ENCODE measurements at regions not wholly inside any gene's neighbourhood (a gene's known extent, or its start where the extent isn't known, plus 50 kb on each side); places are given as distances from the start of the nearest gene placed in this dataset.

- Mint-ChIP-seq H3K9me3 (peaks cover 0 to 18% (median 3%) of the 10 kb centered on the region in 7 donors), H3K4me3 (no peak overlapping the region), H3K36me3 (no peaks in the 10 kb centered on the region), H3K27ac (no peak overlapping the region), H3K4me1 (no peaks in the 10 kb centered on the region), H3K27me3 (no peaks in the 10 kb centered on the region)
- Histone ChIP-seq H3K27me3 (ENCODE audit: control insufficient read depth, insufficient read depth, low read length) (no peaks in the 10 kb centered on the region), H3K9me3 (ENCODE audit: control insufficient read depth in 2 of 2, low read length in 2 of 2) (peaks cover 0 to 4% of the 10 kb centered on the region in 2 experiments), H3K36me3 (ENCODE audit: control insufficient read depth, insufficient read depth, low read length) (no peaks in the 10 kb centered on the region), H3K4me1 (ENCODE audit: control insufficient read depth, insufficient read depth, low read length, poor library complexity, severe bottlenecking) (no peaks in the 10 kb centered on the region), H3K27ac (ENCODE audit: insufficient read depth, low read length, poor library complexity, severe bottlenecking) (no peak overlapping the region), H3K4me3 (ENCODE audit: low read depth, low read length) (no peak overlapping the region)
- DNase-seq (no peak), ATAC-seq (ENCODE audit: low read depth in 2 of 2) (no peak)
Measured at GRCh38 chr11:109564241-109564640, 142.3 kb downstream of the C11orf87 start.

GRCh38 chr11:109582470-109582869 is 160.5 kb downstream of the C11orf87 start:
- H3K4me1 ChIP-seq (ENCODE audit: control insufficient read depth, insufficient read depth, low read length, poor library complexity, severe bottlenecking), result no peaks in the 10 kb centered on the region

DNA sequence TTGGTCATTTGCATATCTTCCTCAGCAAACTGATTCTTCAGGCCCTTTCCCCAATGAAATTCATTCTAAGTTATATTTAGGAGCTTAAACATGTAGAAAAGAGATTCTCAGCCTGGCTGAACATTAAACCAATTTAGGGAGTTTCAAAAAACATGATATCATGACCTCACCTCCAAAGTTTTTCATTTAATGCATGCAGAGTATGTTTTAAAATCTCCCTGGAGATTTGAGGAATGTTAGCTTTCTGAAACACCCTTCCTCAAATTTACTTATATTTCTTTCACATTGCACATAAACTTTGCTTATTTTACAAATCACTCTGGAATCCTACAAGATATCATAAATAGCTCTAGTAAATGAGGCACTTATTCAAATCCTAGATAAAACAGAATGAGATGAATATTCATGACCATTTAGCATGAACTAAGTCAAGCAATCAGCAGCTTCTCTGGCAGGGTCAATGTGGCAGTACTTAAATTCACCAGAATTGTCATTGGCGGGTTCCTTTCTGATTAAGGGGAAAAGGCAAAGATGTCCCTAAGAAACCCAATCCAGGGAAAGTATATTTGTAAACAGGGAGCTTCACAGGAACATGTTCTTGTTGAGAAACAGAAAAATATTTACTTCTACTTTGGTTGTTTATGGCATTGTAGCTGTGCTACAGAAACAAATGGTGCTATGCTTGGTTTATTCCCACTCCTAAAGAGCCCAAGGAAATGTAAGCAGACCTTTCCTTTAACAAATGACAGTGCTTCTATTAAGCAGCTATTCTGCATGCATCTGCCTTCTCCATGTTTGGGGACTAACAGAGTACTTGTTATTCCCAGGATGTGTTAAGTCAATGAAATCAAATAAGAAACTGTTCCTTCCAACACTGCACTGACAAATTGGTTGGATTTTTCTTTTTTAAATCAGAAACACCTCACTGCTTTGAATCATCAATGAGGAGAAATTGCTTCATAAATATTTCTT is 162.3 kb downstream of the C11orf87 start:
- H3K9me3 Mint-ChIP-seq, result peaks cover 0 to 11% (median 3%) of the 10 kb centered on the region in 7 donors
- H3K36me3 Mint-ChIP-seq, result no peaks in the 10 kb centered on the region
- H3K4me3 ChIP-seq (ENCODE audit: low read depth, low read length), result no peak overlapping the region
- no peak overlapping the region for H3K27ac ChIP-seq (ENCODE audit: insufficient read depth, low read length, poor library complexity, severe bottlenecking)
- no peaks in the 10 kb centered on the region for H3K27me3 Mint-ChIP-seq
- no peaks in the 10 kb centered on the region for H3K36me3 ChIP-seq (ENCODE audit: control insufficient read depth, insufficient read depth, low read length)
- H3K27me3 ChIP-seq (ENCODE audit: control insufficient read depth, insufficient read depth, low read length), result no peaks in the 10 kb centered on the region
- no peaks in the 10 kb centered on the region for H3K4me1 Mint-ChIP-seq
- H3K9me3 ChIP-seq (ENCODE audit: control insufficient read depth in 2 of 2, low read length in 2 of 2), result no peaks in the 10 kb centered on the region
- H3K4me1 ChIP-seq (ENCODE audit: control insufficient read depth, insufficient read depth, low read length, poor library complexity, severe bottlenecking), result no peaks in the 10 kb centered on the region
- H3K4me3 Mint-ChIP-seq, result no peak overlapping the region
- DNase-seq (no peak), ATAC-seq (ENCODE audit: low read depth in 2 of 2) (no peak)
- no peak overlapping the region for H3K27ac Mint-ChIP-seq

More at GRCh38 chr11:109582470-109582869, 160.5 kb downstream of the C11orf87 start:
- H3K36me3 ChIP-seq (ENCODE audit: control insufficient read depth, insufficient read depth, low read length), result no peaks in the 10 kb centered on the region
- H3K4me3 ChIP-seq (ENCODE audit: low read depth, low read length), result no peak overlapping the region
- no peak for DNase-seq
- H3K27ac Mint-ChIP-seq, result no peak overlapping the region
- H3K9me3 Mint-ChIP-seq, result peaks cover 0 to 10% (median 2%) of the 10 kb centered on the region in 7 donors
- no peaks in the 10 kb centered on the region for H3K9me3 ChIP-seq (ENCODE audit: control insufficient read depth in 2 of 2, low read length in 2 of 2)
- H3K4me3 Mint-ChIP-seq, result no peak overlapping the region
- H3K4me1 Mint-ChIP-seq, result no peaks in the 10 kb centered on the region
- H3K27ac ChIP-seq (ENCODE audit: insufficient read depth, low read length, poor library complexity, severe bottlenecking), result no peak overlapping the region
- H3K27me3 Mint-ChIP-seq, result no peaks in the 10 kb centered on the region
- H3K36me3 Mint-ChIP-seq, result no peaks in the 10 kb centered on the region
- ATAC-seq (ENCODE audit: low read depth in 2 of 2), result no peak
- no peaks in the 10 kb centered on the region for H3K27me3 ChIP-seq (ENCODE audit: control insufficient read depth, insufficient read depth, low read length)

DNA sequence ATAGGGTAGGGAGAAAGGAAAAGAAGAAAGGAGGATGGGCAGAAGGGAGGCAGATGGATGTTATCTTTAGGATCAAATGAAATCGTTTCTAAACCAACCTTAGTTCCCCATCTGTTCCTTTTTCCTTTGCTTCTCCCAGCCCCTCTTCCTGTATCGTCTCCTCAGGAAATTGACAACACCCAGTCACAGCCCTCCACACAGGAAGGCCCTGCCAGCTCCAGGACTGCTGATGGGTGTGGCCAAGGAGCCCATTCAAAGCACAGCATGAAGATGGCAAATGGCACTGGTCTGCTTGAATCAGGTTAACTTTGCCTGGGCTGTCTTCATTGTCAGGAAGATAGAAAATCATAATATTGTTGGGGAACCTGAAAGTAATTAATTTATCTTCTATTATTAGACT is 164.8 kb downstream of the C11orf87 start:
- H3K9me3 ChIP-seq (ENCODE audit: control insufficient read depth in 2 of 2, low read length in 2 of 2), result no peaks in the 10 kb centered on the region
- no peak for ATAC-seq (ENCODE audit: low read depth in 2 of 2)
- H3K4me3 Mint-ChIP-seq, result no peak overlapping the region

GRCh38 chr11:109590782-109591181 is 168.8 kb downstream of the C11orf87 start:
- H3K4me3 Mint-ChIP-seq, result no peak overlapping the region
- Histone ChIP-seq H3K27ac (ENCODE audit: insufficient read depth, low read length, poor library complexity, severe bottlenecking) (no peak overlapping the region), H3K9me3 (ENCODE audit: control insufficient read depth in 2 of 2, low read length in 2 of 2) (no peaks in the 10 kb centered on the region), H3K4me1 (ENCODE audit: control insufficient read depth, insufficient read depth, low read length, poor library complexity, severe bottlenecking) (no peaks in the 10 kb centered on the region), H3K4me3 (ENCODE audit: low read depth, low read length) (no peak overlapping the region), H3K36me3 (ENCODE audit: control insufficient read depth, insufficient read depth, low read length) (no peaks in the 10 kb centered on the region), H3K27me3 (ENCODE audit: control insufficient read depth, insufficient read depth, low read length) (no peaks in the 10 kb centered on the region)
- no peak for ATAC-seq (ENCODE audit: low read depth in 2 of 2)
- no peaks in the 10 kb centered on the region for H3K36me3 Mint-ChIP-seq
- H3K9me3 Mint-ChIP-seq, result peaks cover 0 to 6% (median 3%) of the 10 kb centered on the region in 7 donors
- DNase-seq, result no peak
- H3K4me1 Mint-ChIP-seq, result no peaks in the 10 kb centered on the region
- no peak overlapping the region for H3K27ac Mint-ChIP-seq
- H3K27me3 Mint-ChIP-seq, result no peaks in the 10 kb centered on the region

More for the DNA sequence above, 164.8 kb downstream of the C11orf87 start:
- peaks cover 0 to 6% (median 4%) of the 10 kb centered on the region in 7 donors for H3K9me3 Mint-ChIP-seq
- no peaks in the 10 kb centered on the region for H3K36me3 ChIP-seq (ENCODE audit: control insufficient read depth, insufficient read depth, low read length)
- H3K4me3 ChIP-seq (ENCODE audit: low read depth, low read length), result no peak overlapping the region
- no peak for DNase-seq
- no peaks in the 10 kb centered on the region for H3K36me3 Mint-ChIP-seq
- no peak overlapping the region for H3K27ac ChIP-seq (ENCODE audit: insufficient read depth, low read length, poor library complexity, severe bottlenecking)
- no peaks in the 10 kb centered on the region for H3K27me3 ChIP-seq (ENCODE audit: control insufficient read depth, insufficient read depth, low read length)
- H3K4me1 ChIP-seq (ENCODE audit: control insufficient read depth, insufficient read depth, low read length, poor library complexity, severe bottlenecking), result no peaks in the 10 kb centered on the region
- no peaks in the 10 kb centered on the region for H3K4me1 Mint-ChIP-seq
- no peaks in the 10 kb centered on the region for H3K27me3 Mint-ChIP-seq
- H3K27ac Mint-ChIP-seq, result no peak overlapping the region

DNA sequence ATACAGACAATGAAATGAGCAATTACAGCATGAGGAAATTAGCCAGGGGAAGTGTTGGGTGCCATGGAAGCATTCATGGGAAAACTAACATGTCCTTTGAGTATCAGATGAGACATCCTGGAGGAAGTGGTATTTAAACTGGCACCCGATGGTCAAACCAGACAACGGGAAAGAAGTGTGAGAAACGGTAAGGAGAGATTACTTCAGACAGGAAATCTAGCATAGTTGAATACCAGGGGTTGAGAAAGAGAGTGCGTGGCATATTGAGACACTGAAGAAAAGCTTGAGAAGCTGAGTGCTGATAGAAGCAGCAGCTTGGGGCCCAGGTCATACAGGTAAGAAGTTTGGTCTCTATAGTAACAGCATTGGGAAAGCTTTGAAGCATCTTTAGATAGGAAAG is 175.3 kb downstream of the C11orf87 start:
- Histone ChIP-seq H3K9me3 (ENCODE audit: control insufficient read depth in 2 of 2, low read length in 2 of 2) (no peaks in the 10 kb centered on the region), H3K4me1 (ENCODE audit: control insufficient read depth, insufficient read depth, low read length, poor library complexity, severe bottlenecking) (no peaks in the 10 kb centered on the region), H3K4me3 (ENCODE audit: low read depth, low read length) (no peak overlapping the region), H3K27me3 (ENCODE audit: control insufficient read depth, insufficient read depth, low read length) (no peaks in the 10 kb centered on the region), H3K27ac (ENCODE audit: insufficient read depth, low read length, poor library complexity, severe bottlenecking) (no peak overlapping the region), H3K36me3 (ENCODE audit: control insufficient read depth, insufficient read depth, low read length) (no peaks in the 10 kb centered on the region)
- H3K4me3 Mint-ChIP-seq, result no peak overlapping the region
- ATAC-seq (ENCODE audit: low read depth in 2 of 2), result no peak
- no peaks in the 10 kb centered on the region for H3K4me1 Mint-ChIP-seq
- no peak for DNase-seq
- H3K27ac Mint-ChIP-seq, result no peak overlapping the region
- peaks cover 0 to 2% (median 0%) of the 10 kb centered on the region in 7 donors for H3K9me3 Mint-ChIP-seq
- H3K36me3 Mint-ChIP-seq, result no peaks in the 10 kb centered on the region
- no peaks in the 10 kb centered on the region for H3K27me3 Mint-ChIP-seq

DNA sequence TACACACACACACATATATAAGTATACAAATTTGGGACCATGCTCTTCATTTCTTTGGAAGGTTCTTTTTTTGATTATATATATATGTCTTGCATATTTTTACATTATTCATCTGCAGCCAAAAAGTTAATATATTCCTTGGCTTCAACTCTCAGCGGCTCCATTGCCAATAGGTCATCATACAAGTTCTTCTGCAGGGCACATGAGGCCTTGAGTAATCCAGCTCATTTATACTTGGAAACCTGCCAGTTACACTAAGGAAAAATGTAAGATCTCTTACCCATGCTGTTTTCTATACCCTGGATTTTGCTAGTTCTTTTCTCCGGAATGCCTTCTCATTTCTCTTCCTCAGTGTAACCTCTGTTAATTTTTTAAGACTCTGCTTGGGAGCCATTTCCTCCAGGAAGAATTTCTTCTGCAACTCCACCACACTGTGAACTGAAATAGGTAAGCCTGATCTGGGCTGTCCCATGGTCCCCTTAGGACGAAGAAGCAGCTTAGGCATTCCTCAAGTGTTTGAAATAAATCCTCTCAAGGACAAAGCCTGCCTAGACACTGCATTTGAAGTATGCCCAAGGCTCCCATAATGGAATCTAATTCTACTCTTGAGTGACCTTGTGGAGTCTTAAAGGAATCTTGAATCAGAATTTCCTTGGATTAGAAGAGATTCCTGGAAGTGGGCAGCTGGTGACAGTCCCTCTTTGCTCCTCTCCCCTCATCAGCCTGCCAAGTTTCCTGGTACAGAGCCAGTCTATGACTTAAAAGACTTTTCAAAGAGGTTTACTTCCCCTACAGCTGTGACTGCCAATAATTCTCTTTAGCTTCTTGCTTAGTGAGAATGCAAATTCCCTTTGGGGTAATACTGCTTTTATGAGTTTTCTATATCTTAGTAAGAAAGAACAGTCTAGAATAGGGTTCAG is 182.8 kb downstream of the C11orf87 start:
- Histone ChIP-seq H3K27ac (ENCODE audit: insufficient read depth, low read length, poor library complexity, severe bottlenecking) (no peak overlapping the region), H3K27me3 (ENCODE audit: control insufficient read depth, insufficient read depth, low read length) (no peaks in the 10 kb centered on the region), H3K4me1 (ENCODE audit: control insufficient read depth, insufficient read depth, low read length, poor library complexity, severe bottlenecking) (no peaks in the 10 kb centered on the region), H3K4me3 (ENCODE audit: low read depth, low read length) (no peak overlapping the region), H3K9me3 (ENCODE audit: control insufficient read depth in 2 of 2, low read length in 2 of 2) (no peaks in the 10 kb centered on the region), H3K36me3 (ENCODE audit: control insufficient read depth, insufficient read depth, low read length) (no peaks in the 10 kb centered on the region)
- ATAC-seq (ENCODE audit: low read depth in 2 of 2) (no peak), DNase-seq (no peak)
- Mint-ChIP-seq H3K36me3 (no peaks in the 10 kb centered on the region), H3K9me3 (peaks cover 0 to 2% (median 0%) of the 10 kb centered on the region in 7 donors), H3K27ac (no peak overlapping the region), H3K27me3 (no peaks in the 10 kb centered on the region), H3K4me1 (no peaks in the 10 kb centered on the region), H3K4me3 (no peak overlapping the region)

Measured in CD4-positive, CD25-positive, alpha-beta regulatory T cell (primary cell).